ENCODE measurements at regions not wholly inside any gene's neighbourhood (a gene's known extent, or its start where the extent isn't known, plus 50 kb on each side); places are given as distances from the start of the nearest gene placed in this dataset.
"Not testable (repeated sequence)": the region's sequence is repeated elsewhere in the genome, so short reads cannot be mapped to it uniquely, and the experiment has no call there.

- no peaks in the 10 kb centered on the region for H3K27me3 ChIP-seq (ENCODE audit: control insufficient read depth in 3 of 3, insufficient read depth in 3 of 3, low read length in 3 of 3)
- H3K4me3 ChIP-seq (ENCODE audit: low read length in 3 of 3), result no peak overlapping the region
- H3K9ac ChIP-seq (ENCODE audit: low read depth in 1 of 3, low read length in 3 of 3), result no peak overlapping the region
- no peaks in the 10 kb centered on the region for H3K9me3 ChIP-seq (ENCODE audit: control insufficient read depth in 3 of 3, low read length in 3 of 3)
- peaks cover 0 to 4% (median 0%) of the 10 kb centered on the region in 3 donors for H3K36me3 ChIP-seq (ENCODE audit: control insufficient read depth in 3 of 3, insufficient read depth in 3 of 3, low read length in 3 of 3)
- H3K4me1 ChIP-seq (ENCODE audit: control insufficient read depth in 3 of 3, insufficient read depth in 3 of 3, low read length in 3 of 3), result no peaks in the 10 kb centered on the region
- H3K27ac ChIP-seq (ENCODE audit: low read depth, low read length), result no peak overlapping the region
Observed at GRCh38 chrY:7326296-7327246, 415.0 kb upstream of the AMELY start.

GRCh38 chrY:7325531-7325930 is 414.0 kb upstream of the AMELY start:
- no peaks in the 10 kb centered on the region for H3K27me3 ChIP-seq (ENCODE audit: control insufficient read depth in 3 of 3, insufficient read depth in 3 of 3, low read length in 3 of 3)
- H3K27ac ChIP-seq (ENCODE audit: low read depth, low read length), result no peak overlapping the region
- peaks cover 0 to 4% (median 0%) of the 10 kb centered on the region in 3 donors for H3K36me3 ChIP-seq (ENCODE audit: control insufficient read depth in 3 of 3, insufficient read depth in 3 of 3, low read length in 3 of 3)
- H3K4me3 ChIP-seq (ENCODE audit: low read length in 3 of 3), result no peak overlapping the region
- H3K4me1 ChIP-seq (ENCODE audit: control insufficient read depth in 3 of 3, insufficient read depth in 3 of 3, low read length in 3 of 3), result no peaks in the 10 kb centered on the region
- no peak overlapping the region for H3K9ac ChIP-seq (ENCODE audit: low read depth in 1 of 3, low read length in 3 of 3)
- no peaks in the 10 kb centered on the region for H3K9me3 ChIP-seq (ENCODE audit: control insufficient read depth in 3 of 3, low read length in 3 of 3)

- H3K9ac ChIP-seq (ENCODE audit: low read depth in 1 of 3, low read length in 3 of 3), result no peak overlapping the region
- H3K36me3 ChIP-seq (ENCODE audit: control insufficient read depth in 3 of 3, insufficient read depth in 3 of 3, low read length in 3 of 3), result peaks cover 0 to 4% (median 0%) of the 10 kb centered on the region in 3 donors
- no peaks in the 10 kb centered on the region for H3K27me3 ChIP-seq (ENCODE audit: control insufficient read depth in 3 of 3, insufficient read depth in 3 of 3, low read length in 3 of 3)
- no peaks in the 10 kb centered on the region for H3K9me3 ChIP-seq (ENCODE audit: control insufficient read depth in 3 of 3, low read length in 3 of 3)
- no peak overlapping the region for H3K4me3 ChIP-seq (ENCODE audit: low read length in 3 of 3)
- H3K27ac ChIP-seq (ENCODE audit: low read depth, low read length), result no peak overlapping the region
- H3K4me1 ChIP-seq (ENCODE audit: control insufficient read depth in 3 of 3, insufficient read depth in 3 of 3, low read length in 3 of 3), result no peaks in the 10 kb centered on the region
Observed at GRCh38 chrY:7320751-7321150, 409.2 kb upstream of the AMELY start.

GRCh38 chrY:7320171-7320570 is 408.6 kb upstream of the AMELY start:
- H3K4me3 ChIP-seq (ENCODE audit: low read length in 3 of 3); H3K27ac ChIP-seq (ENCODE audit: low read depth, low read length); H3K4me1 ChIP-seq (ENCODE audit: control insufficient read depth in 3 of 3, insufficient read depth in 3 of 3, low read length in 3 of 3); H3K9me3 ChIP-seq (ENCODE audit: control insufficient read depth in 3 of 3, low read length in 3 of 3); H3K27me3 ChIP-seq (ENCODE audit: control insufficient read depth in 3 of 3, insufficient read depth in 3 of 3, low read length in 3 of 3); H3K9ac ChIP-seq (ENCODE audit: low read depth in 1 of 3, low read length in 3 of 3); H3K36me3 ChIP-seq (ENCODE audit: control insufficient read depth in 3 of 3, insufficient read depth in 3 of 3, low read length in 3 of 3): not testable (repeated sequence)

- H3K4me3 ChIP-seq (ENCODE audit: low read length in 3 of 3), result no peak overlapping the region
- no peak overlapping the region for H3K27ac ChIP-seq (ENCODE audit: low read depth, low read length)
- no peaks in the 10 kb centered on the region for H3K27me3 ChIP-seq (ENCODE audit: control insufficient read depth in 3 of 3, insufficient read depth in 3 of 3, low read length in 3 of 3)
- peaks cover 0 to 4% (median 0%) of the 10 kb centered on the region in 3 donors for H3K36me3 ChIP-seq (ENCODE audit: control insufficient read depth in 3 of 3, insufficient read depth in 3 of 3, low read length in 3 of 3)
- H3K9me3 ChIP-seq (ENCODE audit: control insufficient read depth in 3 of 3, low read length in 3 of 3), result no peaks in the 10 kb centered on the region
- H3K9ac ChIP-seq (ENCODE audit: low read depth in 1 of 3, low read length in 3 of 3), result no peak overlapping the region
- H3K4me1 ChIP-seq (ENCODE audit: control insufficient read depth in 3 of 3, insufficient read depth in 3 of 3, low read length in 3 of 3), result no peaks in the 10 kb centered on the region
Observed at GRCh38 chrY:7318122-7318521, 406.6 kb upstream of the AMELY start.

GRCh38 chrY:7317571-7317970 is 406.0 kb upstream of the AMELY start:
- Histone ChIP-seq H3K9ac (ENCODE audit: low read depth in 1 of 3, low read length in 3 of 3) (no peak overlapping the region), H3K36me3 (ENCODE audit: control insufficient read depth in 3 of 3, insufficient read depth in 3 of 3, low read length in 3 of 3) (peaks cover 0 to 2% (median 0%) of the 10 kb centered on the region in 3 donors), H3K9me3 (ENCODE audit: control insufficient read depth in 3 of 3, low read length in 3 of 3) (no peaks in the 10 kb centered on the region), H3K4me1 (ENCODE audit: control insufficient read depth in 3 of 3, insufficient read depth in 3 of 3, low read length in 3 of 3) (no peaks in the 10 kb centered on the region), H3K27me3 (ENCODE audit: control insufficient read depth in 3 of 3, insufficient read depth in 3 of 3, low read length in 3 of 3) (no peaks in the 10 kb centered on the region), H3K27ac (ENCODE audit: low read depth, low read length) (no peak overlapping the region), H3K4me3 (ENCODE audit: low read length in 3 of 3) (no peak overlapping the region)

- H3K9me3 ChIP-seq (ENCODE audit: control insufficient read depth in 3 of 3, low read length in 3 of 3), result no peaks in the 10 kb centered on the region
- H3K36me3 ChIP-seq (ENCODE audit: control insufficient read depth in 3 of 3, insufficient read depth in 3 of 3, low read length in 3 of 3), result no peaks in the 10 kb centered on the region
- H3K4me3 ChIP-seq (ENCODE audit: low read length in 3 of 3), result no peak overlapping the region
- no peak overlapping the region for H3K9ac ChIP-seq (ENCODE audit: low read depth in 1 of 3, low read length in 3 of 3)
- H3K4me1 ChIP-seq (ENCODE audit: control insufficient read depth in 3 of 3, insufficient read depth in 3 of 3, low read length in 3 of 3), result no peaks in the 10 kb centered on the region
- H3K27me3 ChIP-seq (ENCODE audit: control insufficient read depth in 3 of 3, insufficient read depth in 3 of 3, low read length in 3 of 3), result no peaks in the 10 kb centered on the region
- no peak overlapping the region for H3K27ac ChIP-seq (ENCODE audit: low read depth, low read length)
Observed at GRCh38 chrY:7310482-7311269, 399.1 kb upstream of the AMELY start.

GRCh38 chrY:7308816-7309215 is 397.3 kb upstream of the AMELY start:
- peaks cover 0 to 7% (median 2%) of the 10 kb centered on the region in 3 donors for H3K36me3 ChIP-seq (ENCODE audit: control insufficient read depth in 3 of 3, insufficient read depth in 3 of 3, low read length in 3 of 3)
- no peak overlapping the region for H3K9ac ChIP-seq (ENCODE audit: low read depth in 1 of 3, low read length in 3 of 3)
- no peaks in the 10 kb centered on the region for H3K4me1 ChIP-seq (ENCODE audit: control insufficient read depth in 3 of 3, insufficient read depth in 3 of 3, low read length in 3 of 3)
- no peak overlapping the region for H3K4me3 ChIP-seq (ENCODE audit: low read length in 3 of 3)
- H3K27me3 ChIP-seq (ENCODE audit: control insufficient read depth in 3 of 3, insufficient read depth in 3 of 3, low read length in 3 of 3), result no peaks in the 10 kb centered on the region
- H3K27ac ChIP-seq (ENCODE audit: low read depth, low read length), result no peak overlapping the region
- no peaks in the 10 kb centered on the region for H3K9me3 ChIP-seq (ENCODE audit: control insufficient read depth in 3 of 3, low read length in 3 of 3)

- Histone ChIP-seq H3K27me3 (ENCODE audit: control insufficient read depth in 3 of 3, insufficient read depth in 3 of 3, low read length in 3 of 3) (no peaks in the 10 kb centered on the region), H3K27ac (ENCODE audit: low read depth, low read length) (no peak overlapping the region), H3K36me3 (ENCODE audit: control insufficient read depth in 3 of 3, insufficient read depth in 3 of 3, low read length in 3 of 3) (peaks cover 0 to 9% (median 2%) of the 10 kb centered on the region in 3 donors), H3K9me3 (ENCODE audit: control insufficient read depth in 3 of 3, low read length in 3 of 3) (no peaks in the 10 kb centered on the region), H3K4me1 (ENCODE audit: control insufficient read depth in 3 of 3, insufficient read depth in 3 of 3, low read length in 3 of 3) (no peaks in the 10 kb centered on the region), H3K9ac (ENCODE audit: low read depth in 1 of 3, low read length in 3 of 3) (no peak overlapping the region), H3K4me3 (ENCODE audit: low read length in 3 of 3) (no peak overlapping the region)
Observed at GRCh38 chrY:7302306-7302705, 390.8 kb upstream of the AMELY start.

- H3K9ac ChIP-seq (ENCODE audit: low read depth in 1 of 3, low read length in 3 of 3), result no peak overlapping the region
- H3K27ac ChIP-seq (ENCODE audit: low read depth, low read length), result no peak overlapping the region
Observed at GRCh38 chrY:7299960-7300359, 388.4 kb upstream of the AMELY start.

More at GRCh38 chrY:7299960-7300359, 388.4 kb upstream of the AMELY start:
- no peak overlapping the region for H3K4me3 ChIP-seq (ENCODE audit: low read length in 3 of 3)
- no peaks in the 10 kb centered on the region for H3K27me3 ChIP-seq (ENCODE audit: control insufficient read depth in 3 of 3, insufficient read depth in 3 of 3, low read length in 3 of 3)
- peaks cover 0 to 5% (median 0%) of the 10 kb centered on the region in 3 donors for H3K36me3 ChIP-seq (ENCODE audit: control insufficient read depth in 3 of 3, insufficient read depth in 3 of 3, low read length in 3 of 3)
- no peaks in the 10 kb centered on the region for H3K9me3 ChIP-seq (ENCODE audit: control insufficient read depth in 3 of 3, low read length in 3 of 3)
- no peaks in the 10 kb centered on the region for H3K4me1 ChIP-seq (ENCODE audit: control insufficient read depth in 3 of 3, insufficient read depth in 3 of 3, low read length in 3 of 3)

All from skeletal muscle tissue (tissue), 3 donors.